ENCODE measurements at regions not wholly inside any gene's neighbourhood (a gene's known extent, or its start where the extent isn't known, plus 50 kb on each side); places are given as distances from the start of the nearest gene placed in this dataset.

DNA sequence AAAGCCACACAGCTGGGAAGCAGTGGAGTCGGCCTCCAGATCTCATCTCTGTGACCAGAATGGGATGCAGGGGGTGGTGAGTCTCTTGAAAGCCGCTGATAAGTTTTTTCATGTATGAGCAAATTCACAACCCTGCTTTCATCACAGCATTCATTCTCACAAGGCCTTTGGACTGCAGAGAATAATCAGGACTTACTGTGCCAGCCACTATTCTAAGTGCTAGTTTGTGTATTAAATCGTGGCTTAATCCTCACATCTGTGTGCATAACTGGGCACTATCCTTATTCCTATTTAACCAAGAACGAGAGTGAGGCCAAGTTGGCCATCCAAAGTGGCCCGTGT is 64.2 kb upstream of the POLG start:
- TF ChIP-seq POLR2A (IDR thresholded peaks at IDR 0.05), result no peak
- TF ChIP-seq, protein P1, sequence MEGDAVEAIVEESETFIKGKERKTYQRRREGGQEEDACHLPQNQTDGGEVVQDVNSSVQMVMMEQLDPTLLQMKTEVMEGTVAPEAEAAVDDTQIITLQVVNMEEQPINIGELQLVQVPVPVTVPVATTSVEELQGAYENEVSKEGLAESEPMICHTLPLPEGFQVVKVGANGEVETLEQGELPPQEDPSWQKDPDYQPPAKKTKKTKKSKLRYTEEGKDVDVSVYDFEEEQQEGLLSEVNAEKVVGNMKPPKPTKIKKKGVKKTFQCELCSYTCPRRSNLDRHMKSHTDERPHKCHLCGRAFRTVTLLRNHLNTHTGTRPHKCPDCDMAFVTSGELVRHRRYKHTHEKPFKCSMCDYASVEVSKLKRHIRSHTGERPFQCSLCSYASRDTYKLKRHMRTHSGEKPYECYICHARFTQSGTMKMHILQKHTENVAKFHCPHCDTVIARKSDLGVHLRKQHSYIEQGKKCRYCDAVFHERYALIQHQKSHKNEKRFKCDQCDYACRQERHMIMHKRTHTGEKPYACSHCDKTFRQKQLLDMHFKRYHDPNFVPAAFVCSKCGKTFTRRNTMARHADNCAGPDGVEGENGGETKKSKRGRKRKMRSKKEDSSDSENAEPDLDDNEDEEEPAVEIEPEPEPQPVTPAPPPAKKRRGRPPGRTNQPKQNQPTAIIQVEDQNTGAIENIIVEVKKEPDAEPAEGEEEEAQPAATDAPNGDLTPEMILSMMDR (IDR thresholded peaks at IDR 0.05), result no peak
